ENCODE measurements at regions not wholly inside any gene's neighbourhood (a gene's known extent, or its start where the extent isn't known, plus 50 kb on each side); places are given as distances from the start of the nearest gene placed in this dataset.
"Not testable (repeated sequence)": the region's sequence is repeated elsewhere in the genome, so short reads cannot be mapped to it uniquely, and the experiment has no call there.

- TF ChIP-seq, protein P1, sequence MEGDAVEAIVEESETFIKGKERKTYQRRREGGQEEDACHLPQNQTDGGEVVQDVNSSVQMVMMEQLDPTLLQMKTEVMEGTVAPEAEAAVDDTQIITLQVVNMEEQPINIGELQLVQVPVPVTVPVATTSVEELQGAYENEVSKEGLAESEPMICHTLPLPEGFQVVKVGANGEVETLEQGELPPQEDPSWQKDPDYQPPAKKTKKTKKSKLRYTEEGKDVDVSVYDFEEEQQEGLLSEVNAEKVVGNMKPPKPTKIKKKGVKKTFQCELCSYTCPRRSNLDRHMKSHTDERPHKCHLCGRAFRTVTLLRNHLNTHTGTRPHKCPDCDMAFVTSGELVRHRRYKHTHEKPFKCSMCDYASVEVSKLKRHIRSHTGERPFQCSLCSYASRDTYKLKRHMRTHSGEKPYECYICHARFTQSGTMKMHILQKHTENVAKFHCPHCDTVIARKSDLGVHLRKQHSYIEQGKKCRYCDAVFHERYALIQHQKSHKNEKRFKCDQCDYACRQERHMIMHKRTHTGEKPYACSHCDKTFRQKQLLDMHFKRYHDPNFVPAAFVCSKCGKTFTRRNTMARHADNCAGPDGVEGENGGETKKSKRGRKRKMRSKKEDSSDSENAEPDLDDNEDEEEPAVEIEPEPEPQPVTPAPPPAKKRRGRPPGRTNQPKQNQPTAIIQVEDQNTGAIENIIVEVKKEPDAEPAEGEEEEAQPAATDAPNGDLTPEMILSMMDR (IDR thresholded peaks at IDR 0.05): not testable (repeated sequence)
- not testable (repeated sequence) for TF ChIP-seq POLR2A (IDR thresholded peaks at IDR 0.05; ENCODE audit: low read length); RAD21 (conservative IDR thresholded peaks at IDR 0.05 in 1 of 2, IDR thresholded peaks at IDR 0.05 in 1 of 2); MAFK (IDR thresholded peaks at IDR 0.05; ENCODE audit: partially characterized antibody); JUN (IDR thresholded peaks at IDR 0.05); RFX5 (IDR thresholded peaks at IDR 0.05)
These were observed 53.1 kb downstream of the HSFY1 start for GRCh38 chrY:18599606-18600005.
